HG02943 (cell line): ENCODE measurements at regions not wholly inside any gene's neighbourhood (a gene's known extent, or its start where the extent isn't known, plus 50 kb on each side); places are given as distances from the start of the nearest gene placed in this dataset.

ENCODE experiments used
- ATAC-seq: cut with Tn5 transposase; IDR thresholded peaks from one replicate; pipeline ENCODE4 v1.9.1; 2021; ENCODE audit warnings: mild to moderate bottlenecking, low read depth, moderate library complexity; ENCODE audit not compliant: unreplicated experiment

DNA sequence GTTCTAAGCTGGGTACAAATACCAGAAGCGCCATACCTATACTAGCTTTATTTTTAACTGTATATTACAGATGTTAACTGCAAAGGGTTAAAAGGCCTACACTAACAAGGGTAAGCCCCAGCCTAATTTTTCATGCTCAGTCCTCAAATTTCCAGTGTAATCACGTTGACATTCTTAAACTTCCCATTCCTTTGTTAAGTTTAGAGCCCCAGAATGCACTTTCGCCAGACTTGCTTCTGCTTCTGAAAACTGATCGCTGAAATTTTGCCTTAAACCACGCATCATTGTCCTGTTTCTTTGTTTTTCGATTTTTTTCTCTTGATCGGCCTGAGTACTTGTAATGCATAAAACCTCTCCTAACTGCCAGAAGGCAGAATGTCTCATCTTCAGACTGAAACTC lies 2141.9 kb upstream of the AGA start:
- no peak for ATAC-seq

DNA sequence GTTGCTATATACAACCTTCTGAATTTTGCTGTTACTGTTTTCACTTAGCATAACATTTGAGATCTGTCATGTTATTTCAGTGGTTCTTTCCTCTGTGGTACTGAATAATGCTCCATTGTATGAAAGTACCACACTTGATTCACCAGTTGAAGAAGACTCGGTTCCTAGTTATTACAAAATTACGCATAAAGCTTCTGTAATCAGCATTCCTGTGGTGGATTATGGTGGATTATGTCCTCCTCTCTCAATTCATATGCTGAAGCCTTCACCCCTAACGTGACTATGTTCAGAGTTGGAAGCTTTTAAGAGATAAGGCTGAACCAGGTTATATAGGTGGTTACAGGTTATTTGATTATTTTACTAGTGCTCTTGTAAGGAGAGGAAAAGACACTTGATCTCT lies 2143.5 kb upstream of the AGA start:
- no peak for ATAC-seq

DNA sequence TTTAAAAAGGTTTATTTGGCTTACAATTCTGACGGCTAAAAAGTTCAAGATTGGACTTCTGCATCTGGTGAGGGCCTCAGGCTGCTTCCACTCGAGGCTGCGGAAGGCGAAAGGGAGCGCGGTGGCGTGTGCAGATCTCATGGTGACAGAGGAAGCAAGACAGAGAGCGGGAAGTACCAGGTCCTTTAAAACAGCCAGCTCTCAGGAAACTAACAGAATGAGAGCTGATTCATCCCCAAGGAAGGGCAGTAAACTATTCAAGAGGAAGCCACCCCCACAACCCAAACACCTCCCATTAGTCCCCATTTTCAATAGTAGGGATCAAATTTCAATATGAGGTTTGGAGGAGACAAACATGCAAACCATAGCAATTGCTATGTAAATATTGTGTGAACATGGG lies 2144.2 kb upstream of the AGA start:
- no peak for ATAC-seq

DNA sequence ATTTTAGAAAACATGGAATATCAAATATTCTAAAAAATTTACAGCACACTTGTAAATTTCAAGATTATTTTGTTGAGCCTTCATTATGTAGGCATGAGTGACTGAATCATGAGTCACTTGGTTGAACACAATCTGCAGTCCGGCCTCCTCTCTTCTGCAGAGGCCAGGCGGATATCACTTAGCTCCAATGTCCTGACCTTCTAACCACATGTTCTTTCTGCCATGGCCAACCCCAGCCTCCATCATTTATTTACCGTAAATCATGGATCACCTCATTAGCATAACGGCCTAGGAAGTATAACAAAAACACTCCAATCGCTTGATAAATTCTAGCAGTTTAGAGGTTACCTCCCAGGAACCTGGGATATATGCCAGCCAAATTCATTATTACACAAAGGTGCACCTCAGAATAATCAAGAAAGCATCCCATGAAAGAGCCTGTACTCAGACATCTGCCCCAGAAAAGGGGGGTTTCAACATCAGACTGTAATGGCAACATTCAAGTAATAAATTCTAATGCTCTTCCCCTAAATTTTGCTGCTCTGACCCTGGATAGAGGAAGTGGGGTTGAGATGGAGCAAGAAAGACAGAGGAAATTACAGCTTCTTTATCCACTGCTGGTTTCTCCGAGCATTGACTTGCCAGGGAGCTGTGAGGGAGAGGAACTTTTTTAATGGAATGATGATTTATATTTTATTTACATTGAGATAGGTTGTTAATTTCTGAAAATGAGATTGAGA lies 2153.6 kb upstream of the AGA start:
- ATAC-seq, result no peak

DNA sequence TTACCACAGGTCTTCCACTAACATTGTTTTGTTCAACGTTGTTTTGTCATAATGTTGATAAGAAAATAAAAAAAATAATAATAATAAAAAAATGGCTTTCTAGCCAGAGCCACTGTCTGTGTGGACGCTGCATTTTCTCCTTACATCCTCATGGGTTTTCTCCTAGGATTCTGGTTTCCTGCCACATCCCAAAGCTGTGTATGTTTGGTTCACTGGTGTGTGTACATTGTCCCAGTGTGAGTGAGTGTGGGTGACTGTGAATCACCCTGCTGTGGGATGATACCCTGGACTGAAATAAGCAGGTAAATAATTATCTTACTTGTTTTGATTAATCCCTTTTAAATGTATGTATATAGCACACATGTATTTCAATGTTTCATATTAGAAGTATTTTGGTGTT lies 2154.4 kb upstream of the AGA start:
- no peak for ATAC-seq

DNA sequence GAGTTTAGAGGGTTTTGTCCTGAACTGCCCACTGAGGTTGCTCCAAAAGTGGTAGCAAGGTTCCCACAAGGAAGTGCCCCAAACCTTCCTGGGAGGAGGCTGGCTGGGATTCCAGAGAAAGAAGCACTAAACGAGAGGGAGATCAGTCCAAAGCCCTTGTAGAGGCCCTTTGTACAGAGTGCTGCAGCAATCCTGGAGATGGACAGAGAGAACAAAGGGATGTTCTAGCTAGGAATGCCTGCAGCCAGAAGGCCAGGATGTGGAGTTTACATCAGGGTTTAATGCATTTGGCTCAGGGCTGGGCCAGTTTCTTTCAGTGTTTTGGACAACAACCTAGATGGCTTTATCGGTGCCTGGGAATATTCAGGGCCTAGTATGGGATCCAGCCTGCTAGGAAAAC lies 2155.1 kb upstream of the AGA start:
- no peak for ATAC-seq

DNA sequence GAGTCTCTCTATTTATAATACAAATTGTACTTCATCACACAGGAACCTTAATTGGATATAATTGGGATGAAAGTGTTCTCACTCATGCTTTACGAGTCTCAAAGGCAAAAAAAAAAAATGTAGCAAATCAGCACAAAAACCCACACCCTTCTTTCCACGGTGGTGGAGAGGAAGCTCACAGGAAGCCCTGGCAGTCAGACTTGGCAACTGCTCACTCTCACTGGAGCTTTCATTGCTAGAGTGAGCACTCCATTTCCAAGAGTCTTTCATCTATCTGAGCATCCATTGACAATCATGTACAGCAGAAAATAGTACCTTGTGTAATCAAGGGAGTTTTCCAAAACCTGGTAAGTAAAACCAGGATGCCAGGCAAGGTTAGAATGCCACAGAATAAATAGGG lies 2159.4 kb upstream of the AGA start:
- ATAC-seq, result no peak

DNA sequence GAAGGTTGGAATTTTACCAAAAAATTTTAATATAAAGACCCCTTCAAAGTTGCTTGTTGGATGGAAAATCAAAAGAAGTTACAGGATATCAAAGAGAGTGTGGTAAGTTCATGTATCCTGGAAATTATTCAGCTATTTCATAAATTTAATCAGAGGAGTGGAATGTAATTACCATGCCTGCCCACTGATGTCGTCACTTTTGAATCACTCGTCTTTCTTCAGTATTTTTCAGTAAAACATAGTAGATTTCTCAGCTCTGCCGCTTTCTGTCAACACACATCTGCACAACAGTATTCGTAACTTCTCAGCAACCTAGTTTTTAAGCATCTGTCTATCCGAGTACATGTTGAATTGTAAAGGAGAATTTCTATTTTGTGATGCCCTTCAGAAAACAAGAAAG lies 2163.0 kb upstream of the AGA start:
- ATAC-seq, result no peak

DNA sequence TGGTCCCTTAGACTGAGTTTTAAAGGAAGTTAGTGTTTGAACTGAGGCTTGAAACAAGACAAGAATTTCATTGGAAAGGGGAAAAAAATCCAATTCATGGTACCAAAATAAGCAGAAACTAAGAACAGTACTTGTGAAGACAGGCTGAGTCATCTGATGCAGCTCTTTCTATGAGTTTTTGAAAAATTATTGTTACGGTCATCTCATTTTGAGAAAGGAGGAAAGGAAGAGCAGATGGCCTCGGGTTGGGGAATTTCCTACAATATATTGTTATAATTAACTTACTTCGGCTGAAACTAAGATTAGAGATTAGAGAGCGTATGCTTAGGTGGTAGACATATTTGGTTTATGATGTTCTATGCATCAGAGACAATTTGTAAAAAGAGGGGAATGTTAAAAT lies 2164.8 kb upstream of the AGA start:
- no peak for ATAC-seq

DNA sequence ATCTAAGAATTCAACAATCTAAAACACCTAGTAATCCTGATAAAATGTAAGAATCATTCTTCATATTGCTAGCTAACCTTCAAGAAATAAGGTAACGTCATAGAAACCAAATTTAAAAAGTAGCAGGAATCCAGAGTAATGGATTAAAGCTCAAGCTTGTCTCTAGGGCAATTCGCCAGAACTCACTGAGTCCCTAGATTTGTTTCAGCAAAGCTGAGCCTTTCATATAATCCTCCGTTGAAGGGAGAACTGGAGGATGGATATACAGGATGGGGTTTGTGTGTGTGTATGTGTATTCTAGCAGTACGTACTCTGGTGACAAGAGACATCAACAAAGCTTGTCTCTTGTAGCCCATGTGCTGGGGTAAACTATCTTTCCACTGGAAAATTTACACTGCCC lies 2173.5 kb upstream of the AGA start:
- ATAC-seq, result no peak

DNA sequence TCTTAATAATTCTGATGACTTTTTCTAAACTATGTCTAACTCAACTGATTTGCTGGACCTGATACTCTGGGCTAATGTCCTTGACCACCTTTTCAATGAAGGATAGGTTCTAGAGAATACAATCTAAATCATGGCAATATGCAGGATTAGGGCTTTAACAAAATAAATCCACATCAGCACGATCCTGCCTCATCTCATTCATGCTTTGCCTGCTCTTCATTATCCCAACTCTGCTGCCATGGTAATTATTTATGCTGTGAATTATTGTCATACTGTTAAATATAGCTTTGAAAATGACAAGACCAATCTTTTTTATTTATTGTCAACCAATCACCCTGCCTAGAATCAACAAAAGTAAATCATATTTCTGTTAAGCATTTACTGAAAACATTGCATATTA lies 2176.7 kb upstream of the AGA start:
- ATAC-seq, result no peak

DNA sequence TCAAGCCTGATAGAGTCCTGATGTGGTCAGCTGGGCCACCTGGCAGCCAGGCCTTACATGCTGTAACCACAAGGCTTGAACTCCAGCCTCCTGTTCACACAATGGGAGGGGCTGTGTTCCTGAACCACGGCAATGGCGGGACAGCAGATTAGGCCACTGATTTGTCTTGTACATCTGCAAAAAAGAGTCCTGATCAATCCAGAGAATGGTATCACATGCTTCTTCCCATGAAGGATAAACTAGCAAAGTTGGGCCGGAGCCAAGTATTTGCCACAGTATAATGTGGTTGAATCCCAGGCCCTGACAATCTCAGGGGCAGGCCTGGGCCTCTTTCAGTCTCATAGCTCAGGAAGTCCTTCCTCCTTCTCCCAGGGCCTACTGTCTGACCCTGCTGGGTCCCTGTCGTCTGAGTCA lies 2182.5 kb upstream of the AGA start:
- no peak for ATAC-seq

DNA sequence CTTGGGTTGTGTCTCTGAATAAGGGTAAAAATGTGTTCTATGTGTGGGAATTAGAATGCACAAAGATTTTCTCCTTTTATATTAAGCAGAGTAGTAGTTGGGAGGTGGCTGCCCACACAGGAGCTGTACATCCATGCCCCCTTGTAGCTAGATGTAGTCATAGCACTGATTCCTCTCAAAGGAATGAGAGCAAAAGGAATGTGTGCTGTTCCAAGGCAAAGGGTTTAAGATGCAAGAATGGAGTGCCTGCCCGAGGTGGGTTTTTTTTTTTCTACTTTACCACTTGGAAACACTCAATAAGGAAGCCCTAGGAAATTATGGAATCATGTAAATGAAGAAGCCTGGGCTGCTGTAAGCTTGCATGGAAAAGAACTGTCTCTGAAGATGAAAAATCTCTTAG lies 2183.2 kb upstream of the AGA start:
- no peak for ATAC-seq

DNA sequence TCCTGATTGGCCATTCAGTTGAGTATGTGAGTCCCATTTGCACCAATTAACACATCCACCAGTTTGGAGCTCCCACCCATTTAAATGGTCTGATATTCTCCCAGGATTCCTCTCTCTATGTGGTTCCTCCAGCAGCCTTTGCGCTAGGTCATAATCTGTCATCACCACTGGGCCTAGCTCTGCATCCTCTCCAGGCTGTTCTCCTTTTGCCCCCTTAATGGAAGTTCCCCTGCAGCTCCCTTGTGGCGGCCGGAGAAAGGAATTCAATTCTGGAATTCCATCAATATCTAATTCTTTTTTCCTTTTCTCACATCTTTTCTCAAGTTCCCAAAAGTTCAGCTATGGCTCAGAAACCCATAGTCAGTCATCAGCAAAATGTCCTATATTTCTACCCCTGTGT lies 2184.4 kb upstream of the AGA start:
- no peak for ATAC-seq

DNA sequence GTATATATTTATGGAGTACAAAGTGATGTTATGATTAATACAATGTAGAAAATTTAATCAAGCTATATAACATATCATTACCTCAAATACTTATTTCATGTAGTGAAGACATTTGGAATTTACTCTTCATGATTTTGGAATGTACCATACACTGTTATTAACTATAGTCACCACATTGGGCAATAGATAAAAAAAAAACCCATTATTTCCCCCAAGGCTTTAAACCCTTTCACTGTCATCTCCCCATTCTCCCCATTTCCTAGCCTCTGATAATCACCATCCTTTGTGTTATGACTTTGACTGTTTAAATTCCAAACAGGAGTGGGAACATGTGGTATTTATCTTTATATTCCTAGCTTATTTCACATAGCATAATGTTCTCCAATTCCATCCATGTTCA lies 2189.1 kb upstream of the AGA start:
- ATAC-seq, result no peak

DNA sequence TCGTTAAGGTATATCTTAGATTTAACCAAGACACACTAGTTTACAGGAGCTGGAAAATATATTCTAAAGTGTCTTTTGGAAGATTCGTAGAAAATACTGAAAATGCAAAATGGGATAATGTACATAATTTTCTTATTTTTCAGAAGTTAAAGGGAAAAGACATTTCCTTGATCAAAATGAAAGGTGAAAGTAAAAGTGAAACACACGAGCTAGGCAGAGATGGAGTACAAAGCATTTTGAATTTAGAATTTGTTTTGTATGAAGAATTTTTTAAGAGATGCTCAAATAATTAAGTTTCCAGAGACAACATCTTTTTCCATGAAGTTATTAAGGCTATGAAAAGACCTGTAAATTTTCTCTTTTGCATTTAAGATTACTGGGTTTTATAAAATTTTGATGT lies 2192.6 kb upstream of the AGA start:
- ATAC-seq, result no peak

DNA sequence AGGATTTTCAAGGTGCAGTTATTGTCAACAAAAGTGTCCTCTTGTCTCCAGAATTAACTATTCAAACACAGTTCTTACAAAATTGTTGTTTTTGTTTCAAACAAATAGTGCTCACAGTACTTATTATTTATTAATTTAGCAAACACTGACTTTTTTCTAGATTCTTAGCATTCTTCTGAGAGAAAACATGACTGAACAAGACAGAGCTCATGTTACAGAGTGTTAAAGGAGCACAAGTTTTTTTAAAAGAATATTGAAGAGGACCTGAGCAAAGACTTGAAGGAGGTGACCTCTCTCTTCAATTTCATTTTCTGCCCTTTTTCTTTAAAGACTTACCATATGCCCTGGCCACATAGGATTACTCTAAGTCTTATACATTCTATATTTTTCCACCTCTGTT lies 2220.3 kb upstream of the AGA start:
- no peak for ATAC-seq

DNA sequence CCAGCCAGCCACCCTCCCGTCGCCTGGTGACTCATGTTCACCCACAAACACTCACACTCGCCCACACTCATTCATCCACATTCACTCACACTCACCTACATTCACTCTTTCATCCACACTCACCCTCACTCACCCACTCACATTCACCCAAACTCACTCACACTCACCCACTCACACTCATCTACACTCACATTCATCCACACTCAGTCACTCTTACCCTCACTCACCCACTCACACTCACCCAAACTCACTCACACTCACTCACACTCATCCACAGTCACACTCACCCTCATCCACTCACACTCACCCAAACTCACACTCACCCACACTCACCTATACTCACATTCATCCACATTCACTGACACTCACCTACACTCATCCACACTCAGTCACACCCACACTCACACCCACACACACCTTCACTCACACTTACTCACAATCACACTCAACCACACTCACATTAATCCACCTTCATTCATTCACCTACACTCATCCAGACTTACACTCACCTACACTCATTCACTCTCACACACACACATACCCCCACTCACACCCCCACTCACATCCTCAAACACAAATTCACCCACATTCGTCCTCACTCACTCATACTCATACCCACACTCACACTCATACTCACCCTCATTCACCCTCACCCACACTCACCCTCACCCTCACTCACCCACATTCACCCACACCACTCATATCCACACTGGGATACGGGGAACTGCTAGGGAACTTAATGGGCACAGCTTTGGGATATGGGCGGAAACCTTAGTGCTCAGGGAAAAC lies 2221.6 kb upstream of the AGA start:
- ATAC-seq, result no peak

DNA sequence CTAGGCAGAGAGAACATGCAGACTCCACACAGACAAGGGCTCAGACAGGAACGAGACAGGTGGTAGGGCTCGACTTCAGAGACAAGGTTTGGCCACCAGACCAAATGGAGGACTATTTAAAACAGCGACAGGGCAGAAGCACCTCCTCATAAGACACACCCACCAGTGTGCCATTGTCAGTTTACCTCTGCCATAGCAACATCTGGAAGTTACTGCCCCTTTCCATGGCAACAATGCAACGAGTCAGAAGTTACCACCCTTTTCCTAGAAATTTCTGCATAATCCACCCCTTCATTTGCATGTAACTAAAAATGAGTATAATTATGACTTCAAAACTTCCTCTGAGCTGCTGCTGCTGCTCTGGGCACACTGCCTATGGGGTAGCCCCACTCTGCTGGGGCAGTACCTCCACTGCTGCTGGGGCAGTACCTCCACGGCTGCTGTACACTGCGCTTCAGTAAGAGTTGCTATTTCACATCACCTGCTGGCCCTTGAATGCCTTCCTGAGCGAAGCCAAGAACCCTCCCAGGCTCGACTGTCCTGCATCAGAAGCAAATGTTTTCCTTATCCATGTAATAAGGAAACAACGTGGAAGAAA lies 2222.3 kb upstream of the AGA start:
- ATAC-seq, result no peak

DNA sequence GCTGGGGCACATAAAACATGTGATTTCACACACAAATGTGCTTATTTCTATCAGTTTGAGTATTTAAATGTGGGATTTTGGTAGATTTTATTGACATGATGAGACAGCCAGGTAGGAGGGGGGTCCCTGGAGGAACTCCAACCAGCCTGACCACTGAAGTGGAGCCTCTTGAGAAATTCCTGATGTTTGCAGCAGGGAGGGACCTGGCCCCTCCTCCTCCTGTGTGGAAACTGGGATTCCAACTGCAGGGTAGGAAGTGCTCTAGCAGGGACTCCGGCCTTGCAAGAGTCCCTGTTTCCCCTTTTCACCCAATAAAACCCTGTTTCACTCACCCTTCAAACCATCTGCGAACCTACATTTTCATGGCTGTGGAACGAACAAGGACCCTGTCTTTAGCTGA lies 2224.0 kb upstream of the AGA start:
- ATAC-seq, result no peak

DNA sequence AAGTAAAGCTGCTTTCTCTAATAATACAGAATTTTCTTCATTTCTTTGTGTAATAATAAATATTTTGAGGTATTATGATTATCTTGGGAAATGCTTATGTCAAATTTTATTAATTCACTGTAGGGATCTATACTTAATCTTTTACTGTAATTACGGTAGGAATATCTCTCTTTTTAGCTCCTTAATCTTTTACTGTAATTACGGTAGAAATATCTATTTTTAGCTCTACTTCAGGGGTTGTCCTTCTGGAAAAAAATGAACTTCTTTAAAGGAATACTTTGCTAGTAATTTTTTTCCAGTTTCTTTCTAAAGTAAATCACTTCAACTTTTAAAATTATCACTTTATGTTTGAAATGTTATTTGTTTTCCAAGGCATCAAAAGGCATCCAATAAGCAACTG lies 2229.4 kb upstream of the AGA start:
- ATAC-seq, result no peak
